NCI-H446 (cell line): ENCODE measurements at regions not wholly inside any gene's neighbourhood (a gene's known extent, or its start where the extent isn't known, plus 50 kb on each side); places are given as distances from the start of the nearest gene placed in this dataset.
A peak's percentile ranks its signal among the peaks of the same experiment; 100 is the strongest.
"Not testable (repeated sequence)": the region's sequence is repeated elsewhere in the genome, so short reads cannot be mapped to it uniquely, and the experiment has no call there.

Experiments used
- DNase-seq, 2 experiments: peaks; one replicate each; lab custom pipeline; 2025; lab: John Stamatoyannopoulos, UW

GRCh38 chr22:22946131-22946530 is 58.5 kb downstream of the IGLL5 start:
- no peak for DNase-seq

GRCh38 chr22:22948651-22949571 is 61.3 kb downstream of the IGLL5 start:
- no peak for DNase-seq

GRCh38 chr22:22949953-22950352 is 62.3 kb downstream of the IGLL5 start:
- no peak for DNase-seq

- DNase-seq: no peak
Observed at GRCh38 chr22:22951035-22951434, 63.4 kb downstream of the IGLL5 start.

- DNase-seq: no peak
Observed at GRCh38 chr22:22952531-22953280, 65.1 kb downstream of the IGLL5 start.

GRCh38 chr22:22953791-22954190 is 66.2 kb downstream of the IGLL5 start:
- DNase-seq: no peak

GRCh38 chr22:22954656-22955055 is 67.0 kb downstream of the IGLL5 start:
- no peak for DNase-seq

GRCh38 chr22:22955276-22955798 is 67.7 kb downstream of the IGLL5 start:
- no peak for DNase-seq

GRCh38 chr22:22955866-22956535 is 68.4 kb downstream of the IGLL5 start:
- DNase-seq: peak; percentile 23 to 69

- DNase-seq: no peak
Observed at GRCh38 chr22:22957090-22957489, 69.5 kb downstream of the IGLL5 start.

- DNase-seq: no peak
Observed at GRCh38 chr22:22958621-22959020, 71.0 kb downstream of the IGLL5 start.

- DNase-seq: peak; percentile 66 to 90
Observed at GRCh38 chr22:22959147-22959827, 71.7 kb downstream of the IGLL5 start.

- DNase-seq: no peak
Observed at GRCh38 chr22:22960307-22960706, 72.7 kb downstream of the IGLL5 start.

GRCh38 chr22:22961574-22961973 is 74.0 kb downstream of the IGLL5 start:
- DNase-seq: no peak

- DNase-seq: no peak
Observed at GRCh38 chr22:22968366-22968765, 80.8 kb downstream of the IGLL5 start.

- DNase-seq: not testable (repeated sequence)
Observed at GRCh38 chr22:22972605-22973004, 85.0 kb downstream of the IGLL5 start.

GRCh38 chr22:22973336-22973735 is 85.7 kb downstream of the IGLL5 start:
- no peak for DNase-seq

GRCh38 chr22:22974156-22974555 is 86.5 kb downstream of the IGLL5 start:
- no peak for DNase-seq

GRCh38 chr22:22974795-22975580 is 87.4 kb downstream of the IGLL5 start:
- DNase-seq: no peak

GRCh38 chr22:22976033-22976922 is 88.7 kb downstream of the IGLL5 start:
- no peak for DNase-seq
